HepG2 (cell line): ENCODE measurements at regions not wholly inside any gene's neighbourhood (a gene's known extent, or its start where the extent isn't known, plus 50 kb on each side); places are given as distances from the start of the nearest gene placed in this dataset.

Experiments used
- ATAC-seq: fragments of 200-7000 bp; cut with Tn5 transposase; 3 replicates; pipeline ENCODE4 v1.9.1; 2020; ENCODE audit warnings: mild to moderate bottlenecking, moderate library complexity
- BruUV-seq: library from RNA; stranded (reverse); fragments of 400-500 nt; replicated peaks from 2 replicates; lab custom pipeline; 2021; lab: Mats Ljungman, UMichigan
- CTCF ChIA-PET: fragments of 300-600 bp; formaldehyde crosslinking; extraction: SDS; loops from one replicate; lab custom pipeline; 2021; ENCODE audit warnings: low total read pairs, inconsistent platforms, low intra/inter-chr PET ratio; lab: Yijun Ruan, JAX
- POLR2A ChIA-PET: fragments of 350-600 bp; sonication (Branson Sonifier 250); formaldehyde crosslinking; loops from one replicate; lab custom pipeline; 2020; ENCODE audit warnings: antibody characterized with exemption, inconsistent platforms; lab: Yijun Ruan, JAX
- DNase-seq: peaks from one replicate; pipeline ENCODE4 v3.0.0-alpha.2; 2015; ENCODE audit warnings: low spot score
- FAIRE-seq: peaks from 3 replicates; lab custom pipeline; 2011; peaks lifted over from hg19 to GRCh38; lab: Jason Lieb, UNC
- H2AFZ ChIP-seq: one replicate; pipeline ENCODE4 v1.6.1; 2011; ENCODE audit warnings: low read length, inconsistent platforms
- H3K27ac ChIP-seq: fragments of 300-600 bp; 3 replicates; pipeline ENCODE4 v1.8.0; 2011; ENCODE audit warnings: mixed run types, mild to moderate bottlenecking, mixed read lengths, low read length, inconsistent platforms; ENCODE audit not compliant: insufficient read depth; ENCODE audit errors: extremely low read length
- H3K27me3 ChIP-seq, 2 experiments: fragments of 200-600 bp in 1 of 2; 2 replicates in 1 of 2; 3 replicates in 1 of 2; pipeline versions ENCODE4 v1.6.0 to v1.8.0; 2011; ENCODE audit warnings: low read length in 2 of 2, mild to moderate bottlenecking in 2 of 2, moderate library complexity in 2 of 2, inconsistent platforms in 1 of 2; ENCODE audit not compliant: insufficient read depth in 2 of 2, control insufficient read depth in 1 of 2
- H3K36me3 ChIP-seq, 2 experiments: fragments of 200-600 bp in 1 of 2; replicated peaks in 1 of 2; 2 replicates in 1 of 2; 3 replicates in 1 of 2; pipeline versions ENCODE4 v1.5.1 to v1.8.0; 2011; ENCODE audit warnings: low read length in 2 of 2, inconsistent platforms in 1 of 2; ENCODE audit not compliant: insufficient read depth in 2 of 2, control insufficient read depth in 1 of 2
- H3K4me1 ChIP-seq: 2 replicates; pipeline ENCODE4 v1.5.1; 2012; ENCODE audit warnings: low read length, inconsistent platforms; ENCODE audit not compliant: insufficient read depth
- H3K4me2 ChIP-seq: 2 replicates; pipeline ENCODE4 v1.6.0; 2011; ENCODE audit warnings: low read depth, low read length, inconsistent platforms
- H3K4me3 ChIP-seq, 3 experiments: fragments of 200-600 bp in 1 of 3; sonication (generic), shearing (Covaris generic) in 1 of 3; replicated peaks in 1 of 3; 2 replicates each; pipeline ENCODE4 v1.5.1; 2011 to 2016; ENCODE audit warnings: low read length in 3 of 3, inconsistent platforms in 2 of 3, low read depth in 2 of 3, mild to moderate bottlenecking in 2 of 3, control low read depth in 1 of 3, mixed read lengths in 1 of 3; ENCODE audit not compliant: insufficient read depth in 1 of 3
- H3K79me2 ChIP-seq: one replicate; pipeline ENCODE4 v1.6.1; 2011; ENCODE audit warnings: low read length, inconsistent platforms; ENCODE audit not compliant: insufficient read depth
- H3K9ac ChIP-seq: 2 replicates; pipeline ENCODE4 v1.6.0; 2011; ENCODE audit warnings: mild to moderate bottlenecking, low read depth, low read length, inconsistent platforms; ENCODE audit not compliant: insufficient read depth
- H3K9me3 ChIP-seq: 2 replicates; pipeline ENCODE4 v1.5.1; 2012; ENCODE audit warnings: mild to moderate bottlenecking, low read length
- H4K20me1 ChIP-seq: 2 replicates; pipeline ENCODE4 v1.6.0; 2011; ENCODE audit warnings: inconsistent platforms, mild to moderate bottlenecking, low read length, moderate library complexity; ENCODE audit not compliant: insufficient read depth
- GATA4 ChIP-seq: sonication (generic); IDR thresholded peaks from 2 replicates; pipeline ENCODE4 v1.6.1; 2016; ENCODE audit warnings: antibody characterized with exemption, low read depth, borderline replicate concordance
- HNRNPLL ChIP-seq: fragments of 200-400 bp; formaldehyde crosslinking; IDR thresholded peaks from 2 replicates; pipeline ENCODE4 v1.6.1; 2017; ENCODE audit warnings: mild to moderate bottlenecking, low read depth, low read length; ENCODE audit not compliant: poor library complexity, severe bottlenecking
- MATR3 ChIP-seq: sonication (generic); formaldehyde crosslinking; IDR thresholded peaks from 2 replicates; pipeline ENCODE4 v1.4.0; 2020; ENCODE audit warnings: missing genetic modification reagents
- MIER2 ChIP-seq: IDR thresholded peaks from 2 replicates; pipeline ENCODE4 v1.6.1; 2016; ENCODE audit warnings: missing biosample characterization, missing genetic modification reagents
- MTF1 ChIP-seq: sonication (generic); formaldehyde crosslinking; IDR thresholded peaks from 2 replicates; pipeline ENCODE4 v1.5.0; 2020; ENCODE audit warnings: missing genetic modification reagents
- NCOA1 ChIP-seq: sonication (generic); formaldehyde crosslinking; IDR thresholded peaks from 2 replicates; pipeline ENCODE4 v1.9.0; 2021; ENCODE audit warnings: missing genetic modification reagents
- RCOR2 ChIP-seq: IDR thresholded peaks from 2 replicates; pipeline ENCODE4 v1.6.1; 2016; ENCODE audit warnings: missing biosample characterization, missing genetic modification reagents
- REST ChIP-seq, 2 experiments: IDR thresholded peaks; 2 replicates each; pipeline ENCODE4 v1.6.1; 2011 to 2012; ENCODE audit warnings: low read length in 2 of 2, borderline replicate concordance in 1 of 2, low read depth in 1 of 2, mild to moderate bottlenecking in 1 of 2, moderate library complexity in 1 of 2
- SP2 ChIP-seq: sonication (generic); formaldehyde crosslinking; IDR thresholded peaks from 2 replicates; pipeline ENCODE4 v1.5.1; 2020; ENCODE audit warnings: mild to moderate bottlenecking, missing genetic modification reagents
- THYN1 ChIP-seq: sonication (generic); formaldehyde crosslinking; IDR thresholded peaks from 2 replicates; pipeline ENCODE4 v1.8.1; 2023; ENCODE audit warnings: low read depth, mild to moderate bottlenecking, moderate library complexity, missing genetic modification reagents, borderline replicate concordance
- ZBTB49 ChIP-seq: sonication (generic); formaldehyde crosslinking; IDR thresholded peaks from 2 replicates; pipeline ENCODE4 v1.4.0; 2020; ENCODE audit warnings: missing genetic modification reagents, borderline replicate concordance
- ZNF281 ChIP-seq: sonication (generic); formaldehyde crosslinking; IDR thresholded peaks from 2 replicates; pipeline ENCODE4 v1.4.0; 2020; ENCODE audit warnings: missing genetic modification reagents, borderline replicate concordance
- ZNF383 ChIP-seq: sonication (generic); formaldehyde crosslinking; IDR thresholded peaks from 2 replicates; pipeline ENCODE4 v1.4.0; 2020; ENCODE audit warnings: missing genetic modification reagents, mild to moderate bottlenecking, borderline replicate concordance
- ZNF749 ChIP-seq: sonication (generic); formaldehyde crosslinking; IDR thresholded peaks from 2 replicates; pipeline ENCODE4 v1.8.0; 2022; ENCODE audit warnings: mild to moderate bottlenecking, missing genetic modification reagents, moderate library complexity, borderline replicate concordance
- ZSCAN30 ChIP-seq: sonication (generic); formaldehyde crosslinking; IDR thresholded peaks from 2 replicates; pipeline ENCODE4 v1.5.0; 2020; ENCODE audit warnings: mild to moderate bottlenecking, missing genetic modification reagents
- WGBS: methylation state at CpG from one replicate; pipeline ENCODE4 v1.1.6; 2017; ENCODE audit warnings: low lambda C conversion rate; 5-methylcytosine and 5-hydroxymethylcytosine counted together
- in situ Hi-C: cut with HindIII; loops from 2 replicates; pipeline ENCODE4 v1.10.0; 2017; ENCODE audit warnings: low pct_unique_long_range_greater_than_20kb; ENCODE audit not compliant: extremely low pct_ligation_motif_present
- intact Hi-C: fragments of 100-400 bp; cut with micrococcal nuclease; formaldehyde crosslinking; loops from one replicate; pipeline ENCODE4 v1.10.0; 2022; ENCODE audit not compliant: unreplicated experiment

GRCh38 chr1:82565546-82565945 is 764.8 kb downstream of the ADGRL2 start:
- BruUV-seq, result no TSS peak
- H3K36me3 ChIP-seq, result no peaks in the 10 kb centered on the region
- H3K27me3 ChIP-seq, result no peaks in the 10 kb centered on the region
- no peak overlapping the region for H2AFZ ChIP-seq
- H3K9ac ChIP-seq, result no peak overlapping the region
- ATAC-seq (no peak), DNase-seq (no peak), FAIRE-seq (no peak)
- in situ Hi-C loops, result no loop called here
- intact Hi-C loops, result no loop called here
- H3K4me2 ChIP-seq, result no peak overlapping the region
- no peaks in the 10 kb centered on the region for H3K79me2 ChIP-seq
- ChIA-PET POLR2A (no interaction called here), CTCF (no interaction called here)
- H3K4me3 ChIP-seq, result no peak overlapping the region
- 3% methylated on average over 6 of the region's 6 CpGs for WGBS
- no peak overlapping the region for H3K27ac ChIP-seq
- no peaks in the 10 kb centered on the region for H3K4me1 ChIP-seq
- H4K20me1 ChIP-seq, result no peaks in the 10 kb centered on the region
- peaks cover 70% of the 10 kb centered on the region for H3K9me3 ChIP-seq
- TF ChIP-seq ZNF281 (CRISPR knock-in tag), result no peak
- TF ChIP-seq MTF1 (CRISPR knock-in tag), result no peak
- TF ChIP-seq MATR3 (CRISPR knock-in tag), result no peak
- no peak for TF ChIP-seq ZSCAN30 (CRISPR knock-in tag)
- TF ChIP-seq GATA4, result no peak
- no peak for TF ChIP-seq NCOA1 (CRISPR knock-in tag)
- no peak for TF ChIP-seq RCOR2 (CRISPR knock-in tag)
- no peak for TF ChIP-seq ZNF749 (CRISPR knock-in tag)
- TF ChIP-seq SP2 (CRISPR knock-in tag), result no peak
- TF ChIP-seq ZBTB49 (CRISPR knock-in tag), result no peak
- TF ChIP-seq HNRNPLL, result no peak
- TF ChIP-seq THYN1 (CRISPR knock-in tag), result no peak
- TF ChIP-seq MIER2 (CRISPR knock-in tag), result no peak
- no peak for TF ChIP-seq REST (IDR thresholded peaks at IDR 0.05; ENCODE audit: borderline replicate concordance in 1 of 2, low read depth in 1 of 2, low read length in 2 of 2)
- no peak for TF ChIP-seq ZNF383 (CRISPR knock-in tag)
